ENCODE measurements at regions not wholly inside any gene's neighbourhood (a gene's known extent, or its start where the extent isn't known, plus 50 kb on each side); places are given as distances from the start of the nearest gene placed in this dataset.

DNA sequence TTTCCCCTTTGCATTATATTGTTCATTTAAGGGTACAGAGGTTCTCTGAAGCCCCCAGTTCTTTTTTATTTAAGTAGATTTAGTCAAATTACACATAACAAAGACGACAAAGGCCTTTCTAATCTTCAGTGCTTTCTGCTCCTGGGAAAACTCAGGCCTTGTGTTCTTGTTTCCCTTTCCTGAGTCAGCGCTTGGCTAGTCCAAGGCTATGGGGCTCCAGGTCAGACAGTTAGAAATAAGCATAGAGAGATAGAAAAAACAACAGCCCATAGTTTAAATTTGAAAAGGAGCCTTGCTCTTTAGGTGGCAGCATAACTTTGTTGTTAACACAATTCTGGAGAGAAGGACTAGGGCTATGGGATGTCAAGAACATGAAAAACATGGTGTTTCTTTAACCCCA is 97.3 kb downstream of the PPP1R2C start (continued):
- TF ChIP-seq SMARCB1 (IDR thresholded peaks at IDR 0.05; ENCODE audit: insufficient read length, low read depth) (no peak), TAF15 (IDR thresholded peaks at IDR 0.05; ENCODE audit: low read depth, low read length) (no peak), MCM5 (IDR thresholded peaks at IDR 0.05; ENCODE audit: low read depth) (no peak), MYNN (IDR thresholded peaks at IDR 0.05) (no peak), MYNN (CRISPR knock-in tag; IDR thresholded peaks at IDR 0.05) (no peak), ZNF282 (CRISPR knock-in tag; IDR thresholded peaks at IDR 0.05) (no peak), ZNF197 (CRISPR knock-in tag; IDR thresholded peaks at IDR 0.05; ENCODE audit: low read depth) (no peak), HNRNPL (IDR thresholded peaks at IDR 0.05; ENCODE audit: low read depth, low read length) (no peak), CHD2 (IDR thresholded peaks at IDR 0.05; ENCODE audit: low read depth, low read length) (no peak)
- TF ChIP-seq, protein P1, sequence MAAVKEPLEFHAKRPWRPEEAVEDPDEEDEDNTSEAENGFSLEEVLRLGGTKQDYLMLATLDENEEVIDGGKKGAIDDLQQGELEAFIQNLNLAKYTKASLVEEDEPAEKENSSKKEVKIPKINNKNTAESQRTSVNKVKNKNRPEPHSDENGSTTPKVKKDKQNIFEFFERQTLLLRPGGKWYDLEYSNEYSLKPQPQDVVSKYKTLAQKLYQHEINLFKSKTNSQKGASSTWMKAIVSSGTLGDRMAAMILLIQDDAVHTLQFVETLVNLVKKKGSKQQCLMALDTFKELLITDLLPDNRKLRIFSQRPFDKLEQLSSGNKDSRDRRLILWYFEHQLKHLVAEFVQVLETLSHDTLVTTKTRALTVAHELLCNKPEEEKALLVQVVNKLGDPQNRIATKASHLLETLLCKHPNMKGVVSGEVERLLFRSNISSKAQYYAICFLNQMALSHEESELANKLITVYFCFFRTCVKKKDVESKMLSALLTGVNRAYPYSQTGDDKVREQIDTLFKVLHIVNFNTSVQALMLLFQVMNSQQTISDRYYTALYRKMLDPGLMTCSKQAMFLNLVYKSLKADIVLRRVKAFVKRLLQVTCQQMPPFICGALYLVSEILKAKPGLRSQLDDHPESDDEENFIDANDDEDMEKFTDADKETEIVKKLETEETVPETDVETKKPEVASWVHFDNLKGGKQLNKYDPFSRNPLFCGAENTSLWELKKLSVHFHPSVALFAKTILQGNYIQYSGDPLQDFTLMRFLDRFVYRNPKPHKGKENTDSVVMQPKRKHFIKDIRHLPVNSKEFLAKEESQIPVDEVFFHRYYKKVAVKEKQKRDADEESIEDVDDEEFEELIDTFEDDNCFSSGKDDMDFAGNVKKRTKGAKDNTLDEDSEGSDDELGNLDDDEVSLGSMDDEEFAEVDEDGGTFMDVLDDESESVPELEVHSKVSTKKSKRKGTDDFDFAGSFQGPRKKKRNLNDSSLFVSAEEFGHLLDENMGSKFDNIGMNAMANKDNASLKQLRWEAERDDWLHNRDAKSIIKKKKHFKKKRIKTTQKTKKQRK (IDR thresholded peaks at IDR 0.05; ENCODE audit: borderline replicate concordance, low read depth, low read length), result no peak

DNA sequence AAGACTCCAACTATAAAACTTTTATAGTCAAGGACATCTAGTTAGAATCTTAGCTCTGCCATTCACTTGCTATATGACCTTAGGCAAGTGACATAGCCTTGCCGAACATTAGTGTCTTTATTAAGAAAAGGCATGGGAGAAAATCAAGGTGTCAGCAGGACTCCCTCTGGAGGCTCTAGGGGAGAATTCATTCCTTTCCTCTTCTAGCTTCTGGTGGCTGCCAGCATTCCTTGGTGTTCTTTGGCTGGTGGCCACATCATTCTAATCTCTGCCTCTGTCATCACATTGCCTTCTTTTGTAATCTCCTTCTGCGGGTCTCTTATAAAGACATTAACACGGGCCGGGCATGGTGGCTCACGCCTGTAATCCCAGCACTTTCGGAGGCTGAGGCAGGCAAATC is 99.8 kb downstream of the PPP1R2C start:
- no peaks in the 10 kb centered on the region for H4K20me1 ChIP-seq (replicated peaks; ENCODE audit: control insufficient read depth, insufficient read depth, low read length)
- H3K4me1 ChIP-seq (replicated peaks in 1 of 2; ENCODE audit: control insufficient read depth in 2 of 2, insufficient read depth in 2 of 2, low read length in 2 of 2), result no peaks in the 10 kb centered on the region
- H3K27me3 ChIP-seq (ENCODE audit: control insufficient read depth in 2 of 2, insufficient read depth in 2 of 2, low read length in 2 of 2), result no peaks in the 10 kb centered on the region
- no peak for ATAC-seq
- no peak for FAIRE-seq
- no peak overlapping the region for H3K9ac ChIP-seq (ENCODE audit: insufficient read depth in 1 of 2, low read depth in 2 of 2, low read length in 2 of 2)
- DNase-seq (ENCODE audit: extremely low read depth in 1 of 4, low spot score in 3 of 4), result no peak
- intact Hi-C loops (cut with micrococcal nuclease), result no loop called here
- no peaks in the 10 kb centered on the region for H3K36me3 ChIP-seq (ENCODE audit: control insufficient read depth, insufficient read depth, low read length)
- BruUV-seq (replicated peaks), result no TSS peak
- no peaks in the 10 kb centered on the region for H3K9me3 ChIP-seq (replicated peaks; ENCODE audit: control insufficient read depth, insufficient read depth, low read depth, low read length)
- ChIA-PET CTCF (ENCODE audit: low intra/inter-chr PET ratio) (no interaction called here), POLR2A (no interaction called here)
- H2AFZ ChIP-seq (ENCODE audit: low read depth, low read length), result no peak overlapping the region
- in situ Hi-C loops (cut with MboI), result no loop called here
- no peak overlapping the region for H3K4me3 ChIP-seq
- no peak overlapping the region for H3K4me2 ChIP-seq (ENCODE audit: insufficient read depth, low read length)
- no peaks in the 10 kb centered on the region for H3K79me2 ChIP-seq (ENCODE audit: control insufficient read depth, insufficient read depth, low read length)
- H3K9me1 ChIP-seq (ENCODE audit: control insufficient read depth, insufficient read depth, low read length), result no peaks in the 10 kb centered on the region
- WGBS (ENCODE audit: insufficient coverage, low coverage, missing lambda C conversion rate), result 0% methylated on average over 3 of the region's 6 CpGs
- H3K27ac ChIP-seq (ENCODE audit: extremely low read depth, low read depth, low read length), result no peak overlapping the region
- TF ChIP-seq KLF1 (tag; IDR thresholded peaks at IDR 0.05), result no peak
